Kidney tubule cell (primary cell): ENCODE measurements at regions not wholly inside any gene's neighbourhood (a gene's known extent, or its start where the extent isn't known, plus 50 kb on each side); places are given as distances from the start of the nearest gene placed in this dataset.
A peak's percentile ranks its signal among the peaks of the same experiment; 100 is the strongest.

Source experiments
- DNase-seq: peaks from one replicate; pipeline ENCODE4 v3.0.0-alpha.2; 2018; ENCODE audit warnings: low spot score

DNA sequence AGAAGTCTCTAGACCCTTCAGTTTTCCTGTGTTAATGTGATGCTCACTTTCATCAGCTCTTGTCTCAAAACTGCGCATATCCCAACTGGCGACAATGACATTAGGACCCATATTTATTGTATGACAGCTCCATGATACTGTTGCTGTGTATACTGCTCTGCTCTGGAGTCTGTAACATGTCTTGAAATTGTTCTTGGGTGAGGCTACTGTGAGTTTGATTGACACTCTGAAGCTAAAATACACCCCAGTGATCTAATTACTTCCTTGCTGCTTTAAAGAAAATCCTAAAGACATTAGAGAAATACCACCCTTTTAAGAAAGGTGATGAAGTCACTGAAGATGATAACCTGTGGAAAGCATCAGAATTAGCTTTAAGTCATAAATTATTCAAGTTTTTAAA is 1046.2 kb downstream of the KCNT2 start:
- no peak for DNase-seq

DNA sequence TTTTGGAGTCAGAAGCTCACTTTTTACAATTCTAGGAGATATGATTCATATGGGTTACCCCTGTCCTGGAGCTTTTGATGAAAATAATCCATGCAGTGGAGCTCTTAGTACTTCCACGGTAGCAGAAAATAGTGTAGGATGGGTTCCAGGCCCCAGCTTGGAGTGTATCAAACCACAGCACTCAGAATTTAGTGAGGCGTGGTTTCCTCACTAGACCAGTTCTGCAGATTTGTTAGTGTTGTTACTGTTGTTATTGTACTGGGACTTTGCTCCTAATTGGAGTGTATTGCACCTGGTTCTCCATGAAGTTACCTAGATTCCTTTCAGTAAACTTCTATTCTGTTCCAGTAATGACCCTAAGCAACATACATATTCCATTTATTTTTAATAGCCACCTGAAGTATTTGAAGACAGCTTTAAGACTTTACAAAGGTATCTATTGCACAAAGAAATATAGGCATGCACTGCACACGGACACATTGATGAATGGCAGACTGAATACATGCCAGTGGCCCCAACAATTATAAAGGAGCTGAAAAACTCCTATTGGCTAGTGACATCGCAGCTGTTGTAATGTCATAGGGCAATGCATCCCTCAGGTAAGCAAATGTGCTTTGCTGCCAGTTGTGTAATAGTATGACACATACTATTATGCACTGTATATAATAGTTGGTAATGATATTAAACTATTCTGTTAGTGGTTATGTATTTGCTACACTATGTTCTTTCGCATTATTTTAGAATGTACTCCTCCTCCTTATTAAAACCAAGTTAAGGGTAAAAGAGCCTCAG is 1058.0 kb downstream of the KCNT2 start:
- no peak for DNase-seq

DNA sequence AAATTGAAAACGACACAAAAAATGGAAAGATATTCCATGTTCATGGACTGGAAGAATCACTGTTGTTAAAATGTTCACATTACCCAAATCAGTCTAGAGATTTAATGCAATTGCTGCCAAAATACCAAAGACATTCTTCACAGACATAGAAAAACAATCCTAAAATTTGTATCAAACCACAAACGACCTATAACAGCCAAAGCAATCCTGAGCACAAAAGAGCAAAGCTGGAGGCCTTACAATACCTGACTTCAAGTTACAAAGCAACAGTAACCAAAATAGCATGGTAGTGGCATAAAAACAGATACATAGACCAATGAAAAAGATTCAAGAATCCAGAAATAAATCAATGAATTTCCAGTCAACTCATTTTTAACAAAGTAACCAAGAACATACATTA is 1077.3 kb downstream of the KCNT2 start:
- no peak for DNase-seq

GRCh38 chr1:195529881-195530280 is 1078.4 kb downstream of the KCNT2 start:
- no peak for DNase-seq

DNA sequence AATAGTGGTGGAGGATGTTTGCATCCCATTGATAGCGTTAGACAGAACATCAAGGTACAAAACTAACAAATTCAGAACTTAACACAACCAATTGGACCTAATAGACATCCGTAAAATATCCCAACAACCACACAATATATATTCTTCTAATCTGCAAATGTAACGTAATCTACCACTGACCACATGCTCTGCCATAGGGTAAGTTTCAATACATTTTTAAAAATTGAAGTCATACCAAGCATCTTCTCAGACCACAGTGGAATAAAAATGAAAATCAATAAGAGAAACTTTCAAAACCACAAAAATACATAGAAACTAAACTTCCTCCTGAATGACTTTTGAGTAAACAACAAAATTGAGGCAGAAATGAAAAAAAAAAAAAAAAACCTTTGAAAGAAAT is 1087.5 kb downstream of the KCNT2 start:
- no peak for DNase-seq

- peak; percentile 62 for DNase-seq
Measured at GRCh38 chr1:195516036-195516435, 1092.2 kb downstream of the KCNT2 start.

DNA sequence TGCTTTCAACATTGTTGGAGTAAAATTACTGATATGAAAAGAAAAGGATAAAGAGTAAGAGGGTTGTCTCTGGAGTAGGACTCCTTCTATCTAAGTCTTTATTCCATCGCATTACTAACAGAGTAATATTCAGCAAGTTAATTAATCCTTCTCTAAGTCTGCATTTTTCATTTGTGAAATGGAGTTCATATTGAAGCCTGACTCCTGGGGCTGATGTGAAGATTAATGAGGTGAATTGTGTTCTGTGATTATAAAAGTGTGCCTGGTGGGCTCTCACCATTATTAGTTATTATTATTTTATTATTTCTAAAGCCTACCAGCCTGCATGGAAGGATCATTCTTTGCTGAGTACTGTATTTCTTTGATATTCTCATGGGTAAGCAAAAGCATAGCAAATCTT is 1096.7 kb downstream of the KCNT2 start:
- DNase-seq, result no peak

GRCh38 chr1:195501118-195501517 is 1107.1 kb downstream of the KCNT2 start:
- no peak for DNase-seq

DNA sequence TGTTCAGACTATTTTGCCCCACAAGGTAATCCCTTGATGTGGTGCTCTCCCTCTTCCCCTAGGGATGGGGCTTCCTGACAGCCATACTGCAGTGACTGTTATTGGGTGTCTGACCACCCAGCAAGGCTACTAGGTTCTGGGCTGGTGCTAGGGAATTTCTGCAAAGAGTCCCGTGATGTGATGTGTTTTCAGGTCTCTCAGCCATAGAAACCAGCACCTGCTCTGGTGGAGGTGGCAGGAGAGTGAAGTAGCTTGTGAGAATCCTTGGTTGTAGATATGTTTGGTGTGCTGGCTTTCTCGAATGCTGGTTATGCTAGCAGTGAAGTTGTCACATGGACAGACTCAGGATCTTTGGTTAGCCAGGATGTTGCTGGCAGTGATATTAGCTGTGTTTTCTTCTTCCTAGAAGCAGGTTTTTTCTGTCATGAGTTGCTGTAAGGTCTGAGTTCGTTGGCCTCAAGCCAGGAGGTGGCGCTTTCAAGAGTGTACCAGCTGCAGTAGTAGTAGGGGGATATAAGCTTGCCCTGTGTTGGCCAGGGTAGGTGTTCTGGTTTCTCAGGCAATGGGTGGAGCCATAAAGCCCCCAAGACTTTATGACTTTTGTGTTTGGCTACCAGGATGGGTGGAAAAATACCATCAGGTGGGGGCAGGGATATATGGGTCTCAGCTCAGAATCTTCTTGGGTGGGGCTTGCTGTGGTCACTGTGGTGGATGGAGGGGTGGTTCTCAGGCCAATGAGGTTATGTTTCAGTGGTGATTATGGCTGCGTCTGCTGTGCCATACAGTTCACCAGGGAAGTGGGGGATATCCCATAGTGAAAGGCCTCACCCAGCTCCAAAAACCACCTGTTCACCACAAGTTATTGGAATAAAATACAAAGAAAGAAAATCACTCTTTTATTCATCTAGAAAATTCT is 1112.3 kb downstream of the KCNT2 start:
- no peak for DNase-seq

DNA sequence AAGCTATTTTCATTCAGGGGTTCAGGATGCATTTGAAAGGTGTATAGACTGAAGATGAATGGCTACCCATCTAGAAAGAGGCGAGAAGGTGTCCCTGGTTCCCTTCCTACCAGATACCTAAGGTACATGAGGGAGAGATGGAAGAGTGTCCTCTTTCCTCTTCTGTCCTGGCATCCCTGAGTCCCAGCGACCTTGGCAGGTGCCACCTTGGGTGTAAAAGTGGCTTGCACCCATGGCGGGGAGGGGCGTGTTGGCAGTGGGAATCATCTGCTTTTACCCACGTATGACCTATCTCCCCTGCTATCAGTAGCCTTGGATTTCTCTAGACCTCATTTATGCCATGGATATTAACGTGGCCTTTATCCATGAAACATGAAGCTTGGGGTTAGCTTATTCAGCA is 1126.1 kb downstream of the KCNT2 start:
- no peak for DNase-seq

- no peak for DNase-seq
Measured at GRCh38 chr1:195481293-195481692, 1126.9 kb downstream of the KCNT2 start.

DNA sequence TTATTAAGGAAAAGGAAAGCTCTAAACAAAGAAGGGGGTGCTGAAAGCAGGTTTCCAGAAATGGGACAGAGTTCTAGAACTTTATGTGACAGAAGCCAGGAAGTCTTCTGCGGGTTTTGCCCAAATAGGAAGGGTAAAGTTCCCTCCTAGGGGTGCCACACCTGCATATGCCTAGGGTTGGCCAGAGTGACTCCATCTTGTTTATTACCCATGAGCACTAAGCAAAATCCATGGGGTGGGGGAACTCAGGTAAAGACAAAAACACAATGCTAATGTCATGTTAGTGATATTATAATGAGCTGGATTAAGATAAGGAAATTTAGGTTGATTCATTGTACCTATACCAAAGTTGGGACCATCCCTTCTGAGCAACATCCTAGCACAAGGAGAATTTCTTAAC is 1132.7 kb downstream of the KCNT2 start:
- no peak for DNase-seq

- DNase-seq, result no peak
Measured at GRCh38 chr1:195472291-195472690, 1135.9 kb downstream of the KCNT2 start.

DNA sequence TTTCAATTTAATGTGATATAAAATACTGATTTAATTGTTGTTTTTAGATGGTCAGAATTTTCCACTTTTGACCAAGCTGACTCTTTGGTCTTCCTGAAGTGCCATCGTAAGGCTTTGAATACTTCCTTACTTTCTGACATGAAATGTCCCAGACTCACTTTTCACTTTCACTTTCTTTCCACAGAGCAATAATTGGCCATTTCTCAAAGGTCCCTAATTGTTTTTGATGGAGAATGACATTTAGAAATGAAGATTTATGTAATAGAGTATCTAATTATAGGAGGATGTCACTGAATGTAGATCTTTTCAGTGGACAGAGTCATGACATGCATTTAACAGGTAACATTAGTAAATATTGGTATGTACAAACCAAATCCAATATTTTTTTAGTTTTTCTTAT is 1141.6 kb downstream of the KCNT2 start:
- DNase-seq, result no peak

DNA sequence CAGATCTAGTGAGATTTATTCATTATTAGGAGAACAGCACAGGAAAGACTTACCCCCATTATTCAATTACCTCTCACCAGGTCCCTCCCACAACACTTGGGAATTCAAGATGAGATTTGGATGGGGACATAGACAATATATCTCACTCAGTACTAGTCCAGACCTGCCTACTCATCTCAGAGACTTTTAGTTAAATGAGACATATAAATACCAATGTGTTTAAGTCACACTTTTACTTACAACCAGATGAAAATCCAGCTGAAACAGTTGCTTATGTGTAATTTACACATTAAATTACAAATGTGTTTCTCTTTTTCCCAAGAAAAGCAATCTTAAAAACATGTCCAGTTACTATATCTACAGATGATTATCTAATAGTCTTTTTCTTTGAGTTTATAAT is 1145.6 kb downstream of the KCNT2 start:
- DNase-seq, result peak; percentile 13

GRCh38 chr1:195462152-195462551 is 1146.1 kb downstream of the KCNT2 start:
- DNase-seq, result no peak

DNA sequence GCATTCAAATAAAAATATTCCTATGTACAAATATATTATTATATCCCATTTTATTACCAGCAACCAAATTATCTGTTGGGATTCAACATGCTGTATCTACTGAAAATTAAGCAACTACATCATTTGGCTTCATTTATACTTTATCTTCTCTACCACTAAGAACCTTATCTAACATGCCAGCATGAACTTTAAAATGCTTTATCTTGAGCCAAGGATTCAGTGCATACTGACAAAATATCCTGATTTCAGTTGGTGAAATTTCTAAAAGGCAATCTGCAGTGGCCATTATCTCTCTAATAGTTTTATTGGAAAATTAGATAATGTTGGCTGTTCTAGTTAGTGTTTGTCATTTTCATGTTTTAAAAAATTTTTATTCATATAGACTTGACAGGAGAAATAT is 1149.9 kb downstream of the KCNT2 start:
- DNase-seq, result no peak

- no peak for DNase-seq
Measured at GRCh38 chr1:195450794-195451193, 1157.4 kb downstream of the KCNT2 start.

DNA sequence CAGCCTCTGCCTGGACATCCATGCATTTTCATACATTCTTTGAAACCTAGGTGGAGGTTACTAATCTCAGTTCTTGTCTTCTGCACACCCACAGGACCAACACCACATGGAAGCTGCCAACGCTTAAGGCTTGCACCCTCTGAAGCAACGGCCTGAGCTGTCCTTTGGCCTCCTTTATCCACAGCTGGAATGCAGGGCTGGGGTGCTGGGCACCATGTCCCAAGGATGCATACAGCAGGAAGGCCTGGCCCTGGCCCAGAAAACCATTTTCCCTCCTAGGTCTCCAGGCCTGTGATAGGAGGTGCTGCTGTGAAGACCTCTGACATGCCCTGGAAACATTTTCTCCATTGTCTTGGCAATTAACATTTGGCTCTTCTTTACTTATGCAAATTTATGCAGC is 1168.6 kb downstream of the KCNT2 start:
- no peak for DNase-seq

DNA sequence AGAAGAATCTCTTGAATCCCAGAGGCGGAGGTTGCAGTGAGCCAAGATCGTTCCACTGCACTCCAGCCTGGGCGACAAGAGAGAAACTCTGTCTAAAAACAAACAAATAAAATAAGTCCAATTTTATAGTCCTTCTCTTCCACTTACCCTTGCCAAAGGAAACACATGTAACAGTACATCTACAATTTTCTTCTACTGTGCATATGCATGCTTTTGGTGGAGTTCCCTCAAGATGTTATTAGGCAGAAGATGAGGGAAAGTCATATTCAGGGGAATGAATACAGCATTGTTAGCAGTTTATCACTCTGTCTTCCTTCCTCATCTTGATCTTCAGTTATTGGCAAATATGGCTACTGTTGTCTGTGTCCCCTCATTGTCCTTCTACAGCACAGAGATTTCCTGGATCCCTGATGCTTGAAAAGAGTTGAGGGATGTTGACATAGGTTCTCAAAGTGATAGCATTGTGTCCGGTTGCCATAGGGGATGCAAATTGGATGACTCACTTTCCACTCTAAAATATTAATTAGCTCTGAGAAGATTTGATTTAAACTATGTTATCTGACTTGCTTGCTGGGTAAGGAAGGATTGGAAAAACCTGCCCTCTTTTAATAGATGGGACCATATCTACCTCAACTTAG is 1173.6 kb downstream of the KCNT2 start:
- DNase-seq, result no peak

DNA sequence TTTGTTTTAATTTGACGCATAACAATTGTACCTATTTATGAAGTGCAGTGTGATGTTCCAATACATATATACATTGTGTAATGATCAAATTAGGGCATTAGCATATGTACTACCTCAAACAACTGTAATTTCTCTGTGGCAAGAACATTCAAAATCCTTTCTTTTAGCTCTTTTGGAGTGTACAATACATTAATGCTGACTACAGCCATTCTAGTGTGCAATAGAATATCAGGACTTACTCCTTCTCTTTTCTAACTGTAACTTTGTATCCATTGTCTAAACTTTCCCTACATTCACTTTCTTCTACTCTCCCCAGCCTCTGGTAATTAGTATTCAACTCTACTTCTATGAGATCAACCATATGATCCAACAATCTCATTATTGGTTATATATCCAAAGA is 1177.4 kb downstream of the KCNT2 start:
- DNase-seq, result no peak

DNA sequence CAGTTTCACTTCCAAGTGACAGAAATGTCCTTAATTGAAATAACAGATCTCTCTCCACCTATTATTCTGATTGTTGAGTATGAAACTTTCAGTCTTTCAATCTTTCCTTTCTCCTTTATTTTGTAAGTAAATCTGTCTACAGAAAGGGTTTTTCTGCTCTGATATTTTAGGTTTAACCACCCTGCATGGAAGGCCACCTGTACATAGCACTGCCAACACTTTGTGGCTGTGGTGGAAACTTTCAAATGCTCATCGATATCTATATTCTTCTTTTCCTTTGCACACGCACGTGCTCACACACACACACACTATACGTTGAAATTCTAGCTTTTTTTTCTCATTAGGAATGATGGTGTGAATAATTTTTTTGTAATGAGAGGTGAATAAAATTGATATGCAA is 1179.3 kb downstream of the KCNT2 start:
- no peak for DNase-seq

DNA sequence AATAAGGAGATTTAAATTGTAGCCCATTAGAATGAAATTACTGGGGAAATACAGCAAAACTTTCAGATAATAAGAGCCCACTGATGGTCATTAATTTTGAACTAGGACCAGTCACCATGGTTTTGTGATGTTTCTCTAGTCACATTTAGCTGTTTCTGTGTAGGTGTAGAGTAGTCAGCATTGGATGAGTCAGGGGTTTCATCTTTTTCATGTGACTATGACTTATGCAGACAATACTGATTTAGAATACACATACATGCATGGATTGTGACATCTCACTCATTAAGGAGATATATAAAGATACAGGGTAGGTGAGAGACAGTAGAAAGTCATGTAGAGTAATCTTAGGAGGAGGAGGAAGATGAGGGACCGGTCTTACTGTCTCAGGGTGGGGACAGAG is 1192.7 kb downstream of the KCNT2 start:
- peak; percentile 6 for DNase-seq
